PC-3 (cell line): ENCODE measurements at regions not wholly inside any gene's neighbourhood (a gene's known extent, or its start where the extent isn't known, plus 50 kb on each side); places are given as distances from the start of the nearest gene placed in this dataset.

Experiments
- EZH2 ChIP-seq: fragments of 300-600 bp; sonication (generic); IDR thresholded peaks from one replicate; pipeline ENCODE4 v1.6.1; 2017; ENCODE audit warnings: antibody characterized with exemption, mild to moderate bottlenecking, low read length; ENCODE audit not compliant: unreplicated experiment
- EZH2phosphoT487 ChIP-seq: fragments of 300-600 bp; sonication (generic); IDR thresholded peaks from 2 replicates; pipeline ENCODE4 v1.6.1; 2018; ENCODE audit warnings: mild to moderate bottlenecking, antibody characterized with exemption, low read length, borderline replicate concordance
- TF ChIP-seq, protein P1 (sequence below): fragments of 300-600 bp; sonication (generic); conservative IDR thresholded peaks from 2 replicates; pipeline ENCODE4 v1.5.1; 2017; ENCODE audit warnings: antibody characterized with exemption, low read depth, mild to moderate bottlenecking, low read length

DNA sequence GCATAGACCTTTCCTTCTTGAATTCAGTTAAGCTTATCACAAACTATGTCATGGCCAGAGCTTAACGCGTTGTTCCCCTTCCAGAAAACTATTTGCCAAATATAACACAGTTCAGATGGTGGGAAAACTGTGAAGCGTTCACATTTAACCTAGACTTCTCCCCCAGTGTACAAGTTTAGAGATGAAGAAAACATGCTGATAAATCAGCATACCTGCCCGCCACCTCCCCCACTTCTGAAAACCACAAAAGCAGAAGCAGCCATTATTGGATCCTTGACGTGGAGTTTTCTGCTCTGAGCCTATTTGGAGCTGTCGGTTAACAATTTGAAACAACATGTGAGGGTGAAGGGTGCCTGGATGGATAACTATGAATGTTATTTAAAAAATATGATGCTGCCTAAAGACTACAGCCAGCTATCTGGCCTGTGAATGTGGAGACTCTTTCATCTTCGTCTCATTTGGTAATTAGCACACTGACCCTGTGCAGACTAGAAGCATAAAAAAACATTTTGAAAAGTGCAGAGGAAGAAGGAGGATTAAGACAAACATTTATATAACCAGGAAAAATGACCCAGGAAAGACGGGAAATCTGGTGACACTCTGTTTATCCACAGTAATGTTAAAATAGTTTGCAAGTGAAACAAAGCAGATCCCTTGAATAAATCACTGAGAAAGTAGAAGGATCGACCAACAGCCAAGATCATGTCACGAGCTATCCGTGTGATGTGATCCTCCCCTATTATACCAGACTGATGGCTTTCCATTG lies 408.2 kb downstream of the AEBP2 start:
- TF ChIP-seq EZH2 (no peak), EZH2phosphoT487 (no peak)
- TF ChIP-seq, protein P1, sequence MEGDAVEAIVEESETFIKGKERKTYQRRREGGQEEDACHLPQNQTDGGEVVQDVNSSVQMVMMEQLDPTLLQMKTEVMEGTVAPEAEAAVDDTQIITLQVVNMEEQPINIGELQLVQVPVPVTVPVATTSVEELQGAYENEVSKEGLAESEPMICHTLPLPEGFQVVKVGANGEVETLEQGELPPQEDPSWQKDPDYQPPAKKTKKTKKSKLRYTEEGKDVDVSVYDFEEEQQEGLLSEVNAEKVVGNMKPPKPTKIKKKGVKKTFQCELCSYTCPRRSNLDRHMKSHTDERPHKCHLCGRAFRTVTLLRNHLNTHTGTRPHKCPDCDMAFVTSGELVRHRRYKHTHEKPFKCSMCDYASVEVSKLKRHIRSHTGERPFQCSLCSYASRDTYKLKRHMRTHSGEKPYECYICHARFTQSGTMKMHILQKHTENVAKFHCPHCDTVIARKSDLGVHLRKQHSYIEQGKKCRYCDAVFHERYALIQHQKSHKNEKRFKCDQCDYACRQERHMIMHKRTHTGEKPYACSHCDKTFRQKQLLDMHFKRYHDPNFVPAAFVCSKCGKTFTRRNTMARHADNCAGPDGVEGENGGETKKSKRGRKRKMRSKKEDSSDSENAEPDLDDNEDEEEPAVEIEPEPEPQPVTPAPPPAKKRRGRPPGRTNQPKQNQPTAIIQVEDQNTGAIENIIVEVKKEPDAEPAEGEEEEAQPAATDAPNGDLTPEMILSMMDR, result no peak
